Upper lobe of left lung (tissue), 6 donors: ENCODE measurements at regions not wholly inside any gene's neighbourhood (a gene's known extent, or its start where the extent isn't known, plus 50 kb on each side); places are given as distances from the start of the nearest gene placed in this dataset.
A peak's percentile ranks its signal among the peaks of the same experiment; 100 is the strongest.

Experiments used
- ATAC-seq, 2 donors: fragments of 200-7000 bp; cut with Tn5 transposase; one replicate each; pipeline ENCODE4 v1.9.1; 2022; ENCODE audit warnings: mild to moderate bottlenecking in 2 of 2, moderate library complexity in 2 of 2; ENCODE audit not compliant: low FRiP score in 2 of 2
- DNase-seq, 2 donors: peaks; one replicate each; pipeline ENCODE4 v3.0.0-alpha.2; 2019 to 2020
- H3K27ac ChIP-seq, 4 donors: fragments of 200-600 bp; sonication (generic); one replicate each; pipeline ENCODE4 v1.5.1; 2016 to 2019
- H3K27me3 ChIP-seq, 4 donors: fragments of 200-600 bp; sonication (generic); one replicate each; pipeline ENCODE4 v1.5.1; 2017 to 2019
- H3K36me3 ChIP-seq, 4 donors: fragments of 200-600 bp; sonication (generic); one replicate each; pipeline ENCODE4 v1.5.1; 2016 to 2019
- H3K4me1 ChIP-seq, 4 donors: fragments of 200-600 bp; sonication (generic); one replicate each; pipeline ENCODE4 v1.5.1; 2018 to 2019
- H3K4me3 ChIP-seq, 4 donors: fragments of 200-600 bp; sonication (generic); one replicate each; pipeline ENCODE4 v1.5.1; 2017 to 2019; ENCODE audit warnings: mild to moderate bottlenecking in 2 of 4, moderate library complexity in 1 of 4
- H3K9me3 ChIP-seq, 4 donors: fragments of 200-600 bp; sonication (generic); one replicate each; pipeline ENCODE4 v1.5.1; 2018 to 2019
- CTCF ChIP-seq, 6 experiments: fragments of 450-650 bp in 4 of 6; fragments of 200-600 bp in 2 of 6; sonication (generic) in 2 of 6; IDR thresholded peaks; one replicate each; pipeline ENCODE4 v1.5.1; 2016 to 2019; ENCODE audit warnings: antibody characterized with exemption in 6 of 6
- EP300 ChIP-seq, 4 donors: sonication (generic); formaldehyde crosslinking; IDR thresholded peaks; one replicate each; pipeline ENCODE4 v1.5.1; 2017; ENCODE audit warnings: antibody characterized with exemption in 4 of 4, control low read depth in 2 of 4
- POLR2A ChIP-seq, 4 donors: fragments of 450-650 bp; IDR thresholded peaks; one replicate each; pipeline ENCODE4 v1.5.1; 2016 to 2017; ENCODE audit warnings: antibody characterized with exemption in 4 of 4, mild to moderate bottlenecking in 2 of 4
- POLR2AphosphoS5 ChIP-seq, 2 donors: sonication (generic); formaldehyde crosslinking; IDR thresholded peaks; one replicate each; pipeline ENCODE4 v1.5.1; 2017; ENCODE audit warnings: antibody characterized with exemption in 2 of 2
- WGBS, 2 donors: methylation state at CpG; one replicate each; pipeline ENCODE4 v1.1.5; 2017 to 2018; 5-methylcytosine and 5-hydroxymethylcytosine counted together
- donor health status: DM: no; HTN: no; CAD: no; lungs with moderate emphysema.
- donor health status: DM: no; HTN: yes; CAD: no; lungs with severe emphysema.

DNA sequence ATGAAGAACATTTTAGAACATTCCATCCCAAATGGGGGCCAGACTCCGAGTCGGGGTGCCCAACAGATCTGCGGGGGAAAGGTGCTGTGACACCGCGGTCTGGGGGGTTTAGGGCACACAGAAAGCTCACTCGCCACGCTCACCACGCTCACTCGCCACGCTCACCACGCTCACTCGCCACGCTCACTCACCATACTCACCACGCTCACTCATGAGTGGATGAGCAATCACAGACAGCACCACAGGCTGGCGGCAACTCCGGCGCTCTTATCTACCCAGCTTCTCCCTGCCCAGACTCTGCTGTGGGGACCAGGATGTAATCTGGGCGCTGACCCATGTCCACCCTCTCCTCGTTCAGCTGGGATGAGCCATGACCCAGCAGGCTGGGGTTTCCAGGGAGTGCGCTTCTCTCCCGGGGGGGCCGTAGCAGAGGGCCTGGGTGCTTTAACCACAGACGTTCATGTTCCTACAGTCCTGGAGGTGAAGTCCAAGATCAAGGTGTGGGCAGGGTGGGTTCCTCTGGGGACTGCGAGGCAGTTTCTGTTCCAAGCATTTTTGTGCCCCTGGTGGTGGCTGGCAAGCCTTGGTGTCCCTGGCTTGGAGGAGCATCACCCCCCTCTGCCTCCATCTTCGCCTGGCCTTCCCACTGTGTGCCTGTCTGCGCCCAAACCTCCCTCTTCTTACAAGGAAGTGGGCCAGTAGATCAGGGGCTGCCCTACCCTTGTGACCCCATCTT, 141.2 kb downstream of the CTTN start:
- Histone ChIP-seq H3K4me3 (no peak overlapping the region), H3K27me3 (no peaks in the 10 kb centered on the region), H3K36me3 (no peaks in the 10 kb centered on the region), H3K4me1 (peaks cover 0 to 4% (median 0%) of the 10 kb centered on the region in 4 donors), H3K27ac (no peak overlapping the region), H3K9me3 (peaks cover 0 to 5% (median 0%) of the 10 kb centered on the region in 4 donors)
- ATAC-seq (no peak), DNase-seq (peak in 1 of 2 donors; percentile 58)
- TF ChIP-seq CTCF (IDR thresholded peaks at IDR 0.05) (no peak), POLR2A (IDR thresholded peaks at IDR 0.05) (no peak), POLR2AphosphoS5 (IDR thresholded peaks at IDR 0.05) (no peak), EP300 (IDR thresholded peaks at IDR 0.05) (no peak)
- WGBS, 2 donors: 92% methylated on average over 25 to 26 of the region's 26 CpGs

GRCh38 chr11:70540196-70540595, 141.9 kb downstream of the CTTN start:
- Histone ChIP-seq H3K4me1 (peaks cover 0 to 4% (median 0%) of the 10 kb centered on the region in 4 donors), H3K36me3 (no peaks in the 10 kb centered on the region), H3K9me3 (peaks cover 0 to 5% (median 0%) of the 10 kb centered on the region in 4 donors), H3K4me3 (no peak overlapping the region), H3K27ac (no peak overlapping the region), H3K27me3 (no peaks in the 10 kb centered on the region)
- DNase-seq: peak in 1 of 2 donors; percentile 46
- no peak for TF ChIP-seq POLR2A (IDR thresholded peaks at IDR 0.05)
- no peak for TF ChIP-seq POLR2AphosphoS5 (IDR thresholded peaks at IDR 0.05)
- TF ChIP-seq EP300 (IDR thresholded peaks at IDR 0.05): no peak
- TF ChIP-seq CTCF (IDR thresholded peaks at IDR 0.05): no peak
- WGBS, 2 donors: 90% methylated on average over 12 to 15 of the region's 16 CpGs
- no peak for ATAC-seq

- no peaks in the 10 kb centered on the region for H3K27me3 ChIP-seq
- 90 to 95% methylated on average over 9 of the region's 9 CpGs for WGBS, 2 donors
- DNase-seq: no peak
- no peak overlapping the region for H3K4me3 ChIP-seq
- no peak for TF ChIP-seq CTCF (IDR thresholded peaks at IDR 0.05)
- no peak for TF ChIP-seq POLR2A (IDR thresholded peaks at IDR 0.05)
- TF ChIP-seq POLR2AphosphoS5 (IDR thresholded peaks at IDR 0.05): no peak
- no peak for TF ChIP-seq EP300 (IDR thresholded peaks at IDR 0.05)
- ATAC-seq: no peak
- H3K27ac ChIP-seq: no peak overlapping the region
- peaks cover 0 to 5% (median 0%) of the 10 kb centered on the region in 4 donors for H3K9me3 ChIP-seq
- peaks cover 0 to 4% (median 0%) of the 10 kb centered on the region in 4 donors for H3K4me1 ChIP-seq
- H3K36me3 ChIP-seq: no peaks in the 10 kb centered on the region
These were observed 142.8 kb downstream of the CTTN start for GRCh38 chr11:70541176-70541575.

DNA sequence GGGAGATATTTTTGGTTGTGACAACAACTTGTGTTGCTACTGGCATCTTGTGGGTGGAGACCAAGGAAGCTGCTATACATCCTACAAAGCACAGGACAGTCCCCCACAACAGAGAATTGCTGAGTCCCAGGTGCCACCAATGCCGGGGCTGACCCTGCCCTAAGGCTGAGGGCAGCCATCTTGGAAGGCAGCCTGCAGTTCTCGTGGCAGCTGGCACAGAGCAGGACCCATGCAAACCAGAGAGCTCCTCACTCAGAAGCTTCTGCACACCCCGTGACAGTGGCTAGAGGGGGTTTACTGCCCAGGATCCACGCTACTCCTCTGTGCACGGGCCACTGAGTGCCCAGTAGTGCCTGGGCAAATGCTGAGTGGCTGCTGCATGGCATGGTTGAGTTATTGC, 143.4 kb downstream of the CTTN start:
- Histone ChIP-seq H3K27me3 (no peaks in the 10 kb centered on the region), H3K4me1 (peaks cover 0 to 4% (median 0%) of the 10 kb centered on the region in 4 donors), H3K27ac (no peak overlapping the region), H3K4me3 (no peak overlapping the region), H3K36me3 (no peaks in the 10 kb centered on the region), H3K9me3 (peaks cover 0 to 5% (median 0%) of the 10 kb centered on the region in 4 donors)
- no peak for TF ChIP-seq POLR2AphosphoS5 (IDR thresholded peaks at IDR 0.05)
- ATAC-seq (no peak), DNase-seq (no peak)
- 93% methylated on average over 5 of the region's 5 CpGs; no CpG with 5 or more reads in 1 of the 2 donors for WGBS, 2 donors

DNA sequence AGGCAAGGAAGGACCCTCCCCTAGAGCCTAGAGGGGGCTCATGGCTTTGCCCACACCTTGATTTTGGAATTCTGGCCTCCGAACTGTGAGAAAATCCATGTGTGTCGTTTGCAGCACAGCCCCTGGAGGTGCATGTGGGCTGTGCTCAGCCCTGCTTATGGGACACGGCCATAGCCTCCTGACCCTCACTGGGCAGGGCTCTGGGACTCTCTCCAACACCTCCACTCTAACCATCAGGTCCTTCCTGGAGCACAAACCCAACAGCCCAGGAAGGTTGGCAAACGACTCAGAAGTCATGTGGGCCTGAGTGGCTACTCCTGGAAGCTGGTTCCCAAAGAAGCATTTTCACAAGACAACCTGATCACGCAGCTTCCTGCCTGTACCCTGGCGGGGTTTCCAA, 144.1 kb downstream of the CTTN start:
- ATAC-seq (peak in 1 of 2 donors; percentile 35), DNase-seq (peak in 1 of 2 donors; percentile 74)
- H3K4me3 ChIP-seq: no peak overlapping the region
- H3K4me1 ChIP-seq: peaks cover 0 to 4% (median 0%) of the 10 kb centered on the region in 4 donors
- H3K27ac ChIP-seq: no peak overlapping the region
- no peaks in the 10 kb centered on the region for H3K36me3 ChIP-seq
- H3K27me3 ChIP-seq: no peaks in the 10 kb centered on the region
- TF ChIP-seq POLR2A (IDR thresholded peaks at IDR 0.05) (no peak), CTCF (IDR thresholded peaks at IDR 0.05) (no peak), POLR2AphosphoS5 (IDR thresholded peaks at IDR 0.05) (no peak), EP300 (IDR thresholded peaks at IDR 0.05) (no peak)
- WGBS, 2 donors: 83% methylated on average over 6 of the region's 6 CpGs; no CpG with 5 or more reads in 1 of the 2 donors
- H3K9me3 ChIP-seq: peaks cover 0 to 5% (median 0%) of the 10 kb centered on the region in 4 donors
